GM21737 (cell line): ENCODE measurements at regions not wholly inside any gene's neighbourhood (a gene's known extent, or its start where the extent isn't known, plus 50 kb on each side); places are given as distances from the start of the nearest gene placed in this dataset.

Source experiments
- ATAC-seq: cut with Tn5 transposase; IDR thresholded peaks from one replicate; pipeline ENCODE4 v1.9.1; 2021; ENCODE audit warnings: mild to moderate bottlenecking, moderate library complexity; ENCODE audit not compliant: unreplicated experiment

DNA sequence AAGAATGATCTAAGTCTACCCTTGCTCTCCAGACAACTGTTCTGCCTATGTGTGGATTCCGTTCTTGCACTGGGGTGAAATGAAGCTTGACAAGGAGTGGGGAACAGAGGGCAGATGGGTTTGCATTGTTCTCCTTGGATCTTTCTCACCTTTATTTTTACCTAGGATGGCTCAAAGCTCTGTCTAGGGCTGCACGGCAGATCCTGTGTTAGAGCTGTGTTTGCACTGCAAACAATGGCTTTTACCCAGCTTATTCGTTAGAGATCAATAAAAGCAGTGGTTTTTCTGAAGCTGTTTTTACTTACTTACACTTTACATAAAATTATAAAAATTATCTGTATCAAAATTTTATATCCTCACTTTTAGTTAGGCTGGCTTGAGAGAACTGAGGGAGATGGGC lies 105.1 kb downstream of the LRIG3 start:
- ATAC-seq = no peak

DNA sequence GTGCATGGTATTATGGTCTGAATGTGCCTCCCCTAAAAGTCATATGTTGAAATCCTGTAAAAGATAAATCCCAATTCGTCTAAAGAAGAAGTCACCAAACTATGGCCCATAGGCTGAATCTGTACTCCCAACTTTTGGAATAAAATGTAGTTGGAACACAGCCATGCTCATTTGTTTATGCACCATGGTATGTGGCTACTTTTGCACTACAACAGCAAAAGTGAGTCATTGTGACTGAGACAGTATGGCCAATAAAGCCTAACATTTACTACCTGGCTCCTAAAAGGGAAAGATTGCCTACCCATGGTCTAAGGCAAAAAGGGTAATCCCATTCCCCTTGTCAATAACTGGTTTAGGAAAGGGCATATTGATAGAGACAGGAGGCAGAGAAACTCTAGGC lies 101.8 kb downstream of the LRIG3 start:
- no peak for ATAC-seq

DNA sequence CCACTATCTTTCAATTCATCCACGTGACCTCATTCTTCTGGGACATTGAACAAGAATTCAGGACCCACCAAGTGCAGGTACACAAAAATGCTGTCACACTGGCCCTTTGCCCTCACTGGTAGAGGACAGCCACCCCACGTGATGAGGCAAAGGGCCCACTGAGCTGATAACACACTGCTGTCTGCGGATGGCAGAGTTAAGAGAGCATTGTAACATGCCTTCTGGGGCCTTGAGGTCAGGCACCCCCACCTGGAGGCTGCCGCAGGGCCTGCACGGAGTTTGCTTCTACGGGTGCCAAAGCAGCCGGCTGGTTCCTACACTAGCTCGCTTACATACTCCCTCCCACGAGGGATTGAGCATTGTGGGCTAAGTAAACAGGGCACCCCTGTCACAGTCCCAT lies 101.0 kb downstream of the LRIG3 start:
- ATAC-seq = no peak

DNA sequence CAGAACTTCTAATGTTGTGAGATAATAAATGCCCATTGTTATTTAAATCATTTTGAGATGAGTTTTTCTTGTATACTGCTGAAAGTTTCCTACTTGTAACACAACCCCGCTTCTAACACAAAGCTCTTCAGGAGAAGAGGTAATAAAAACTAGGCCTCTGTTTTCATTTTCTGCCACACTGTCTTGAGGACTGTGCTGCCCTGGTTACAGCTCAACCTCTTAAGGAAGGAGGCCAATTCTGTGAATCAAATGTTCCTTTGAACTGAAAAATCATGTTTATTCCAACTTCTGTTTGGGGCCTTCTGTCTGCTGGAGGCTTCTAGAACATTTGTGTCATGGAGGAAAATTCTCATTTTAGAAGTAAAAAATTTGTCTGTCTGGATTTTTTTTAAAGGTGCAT lies 100.3 kb downstream of the LRIG3 start:
- ATAC-seq = no peak
